Panc1 (cell line): ENCODE measurements at regions not wholly inside any gene's neighbourhood (a gene's known extent, or its start where the extent isn't known, plus 50 kb on each side); places are given as distances from the start of the nearest gene placed in this dataset.

Experiments
- ATAC-seq: fragments of 200-7000 bp; cut with Tn5 transposase; 2 replicates; pipeline ENCODE4 v1.9.1; 2020; ENCODE audit warnings: mild to moderate bottlenecking, moderate library complexity
- BruUV-seq: library from RNA; stranded (reverse); fragments of 400-500 nt; replicated peaks from 2 replicates; lab custom pipeline; 2021; lab: Mats Ljungman, UMichigan
- CTCF ChIA-PET: fragments of 300-600 bp; sonication (Branson Sonifier 250); formaldehyde crosslinking; loops from one replicate; lab custom pipeline; 2022; ENCODE audit warnings: antibody characterized with exemption; lab: Charles Lee
- POLR2A ChIA-PET: fragments of 300-600 bp; sonication (Branson Sonifier 250); formaldehyde crosslinking; loops from one replicate; lab custom pipeline; 2022; ENCODE audit warnings: antibody characterized with exemption; lab: Charles Lee
- DNase-seq: peaks from one replicate; pipeline ENCODE4 v3.0.0-alpha.2; 2010; ENCODE audit warnings: low read depth, low spot score
- H3K27ac ChIP-seq: 2 replicates; pipeline ENCODE4 v1.5.1; 2011; ENCODE audit warnings: mild to moderate bottlenecking, low read length, inconsistent platforms
- H3K27me3 ChIP-seq: fragments of 200-500 bp; sonication (Bioruptor generic); 2 replicates; pipeline ENCODE4 v1.6.0; 2014; ENCODE audit warnings: low read length, inconsistent platforms; ENCODE audit not compliant: control insufficient read depth, insufficient read depth
- H3K36me3 ChIP-seq: fragments of 200-500 bp; sonication (Bioruptor generic); 2 replicates; pipeline ENCODE4 v1.5.1; 2014; ENCODE audit warnings: inconsistent platforms, mild to moderate bottlenecking, low read length, moderate library complexity; ENCODE audit not compliant: control insufficient read depth, insufficient read depth
- H3K4me1 ChIP-seq: 2 replicates; pipeline ENCODE4 v1.5.1; 2011; ENCODE audit warnings: inconsistent platforms, mild to moderate bottlenecking, low read length, moderate library complexity; ENCODE audit not compliant: control insufficient read depth, insufficient read depth
- H3K4me3 ChIP-seq, 2 experiments: 2 replicates each; pipeline ENCODE4 v1.5.1; 2011 to 2012; ENCODE audit warnings: low read depth in 2 of 2, low read length in 2 of 2, mild to moderate bottlenecking in 2 of 2, inconsistent platforms in 1 of 2, moderate library complexity in 1 of 2
- H3K9me3 ChIP-seq: fragments of 200-500 bp; sonication (Bioruptor generic); 2 replicates; pipeline ENCODE4 v1.5.1; 2014; ENCODE audit warnings: low read depth, mild to moderate bottlenecking, inconsistent platforms, low read length, moderate library complexity; ENCODE audit not compliant: control insufficient read depth, insufficient read depth
- POLR2AphosphoS5 ChIP-seq: IDR thresholded peaks from 2 replicates; pipeline ENCODE4 v1.6.1; 2012; ENCODE audit warnings: mild to moderate bottlenecking, low read depth, low read length, moderate library complexity
- SIN3A ChIP-seq: IDR thresholded peaks from 2 replicates; pipeline ENCODE4 v1.6.1; 2012; ENCODE audit warnings: low read depth, mild to moderate bottlenecking, low read length, moderate library complexity, borderline replicate concordance; ENCODE audit not compliant: insufficient read depth
- TCF7L2 ChIP-seq: IDR thresholded peaks from 2 replicates; pipeline ENCODE4 v1.6.1; 2011; ENCODE audit warnings: mild to moderate bottlenecking, low read depth, low read length, inconsistent platforms
- in situ Hi-C: cut with HindIII; loops from 2 replicates; pipeline ENCODE4 v1.10.0; 2016; ENCODE audit warnings: low sequenced_read_pairs, low pct_unique_long_range_greater_than_20kb
- intact Hi-C: fragments of 100-400 bp; cut with micrococcal nuclease; formaldehyde crosslinking; loops from one replicate; pipeline ENCODE4 v1.10.0; 2022; ENCODE audit not compliant: unreplicated experiment
- TF ChIP-seq, protein P1 (sequence below), 2 experiments: IDR thresholded peaks; 2 replicates each; pipeline ENCODE4 v1.6.1; 2011 to 2012; ENCODE audit warnings: low read depth in 2 of 2, control low read depth in 1 of 2, low read length in 1 of 2, mild to moderate bottlenecking in 1 of 2, moderate library complexity in 1 of 2; ENCODE audit not compliant: insufficient read depth in 1 of 2
- TF ChIP-seq, protein P2 (sequence below): fragments of 450-650 bp; IDR thresholded peaks from 2 replicates; pipeline ENCODE4 v1.5.1; 2017; ENCODE audit warnings: mild to moderate bottlenecking

- Histone ChIP-seq H3K27ac (no peak overlapping the region), H3K4me3 (no peak overlapping the region), H3K4me1 (no peaks in the 10 kb centered on the region), H3K9me3 (no peaks in the 10 kb centered on the region; the same call in 1 of the 2 replicates), H3K27me3 (no peaks in the 10 kb centered on the region), H3K36me3 (no peaks in the 10 kb centered on the region)
- TF ChIP-seq, protein P1, sequence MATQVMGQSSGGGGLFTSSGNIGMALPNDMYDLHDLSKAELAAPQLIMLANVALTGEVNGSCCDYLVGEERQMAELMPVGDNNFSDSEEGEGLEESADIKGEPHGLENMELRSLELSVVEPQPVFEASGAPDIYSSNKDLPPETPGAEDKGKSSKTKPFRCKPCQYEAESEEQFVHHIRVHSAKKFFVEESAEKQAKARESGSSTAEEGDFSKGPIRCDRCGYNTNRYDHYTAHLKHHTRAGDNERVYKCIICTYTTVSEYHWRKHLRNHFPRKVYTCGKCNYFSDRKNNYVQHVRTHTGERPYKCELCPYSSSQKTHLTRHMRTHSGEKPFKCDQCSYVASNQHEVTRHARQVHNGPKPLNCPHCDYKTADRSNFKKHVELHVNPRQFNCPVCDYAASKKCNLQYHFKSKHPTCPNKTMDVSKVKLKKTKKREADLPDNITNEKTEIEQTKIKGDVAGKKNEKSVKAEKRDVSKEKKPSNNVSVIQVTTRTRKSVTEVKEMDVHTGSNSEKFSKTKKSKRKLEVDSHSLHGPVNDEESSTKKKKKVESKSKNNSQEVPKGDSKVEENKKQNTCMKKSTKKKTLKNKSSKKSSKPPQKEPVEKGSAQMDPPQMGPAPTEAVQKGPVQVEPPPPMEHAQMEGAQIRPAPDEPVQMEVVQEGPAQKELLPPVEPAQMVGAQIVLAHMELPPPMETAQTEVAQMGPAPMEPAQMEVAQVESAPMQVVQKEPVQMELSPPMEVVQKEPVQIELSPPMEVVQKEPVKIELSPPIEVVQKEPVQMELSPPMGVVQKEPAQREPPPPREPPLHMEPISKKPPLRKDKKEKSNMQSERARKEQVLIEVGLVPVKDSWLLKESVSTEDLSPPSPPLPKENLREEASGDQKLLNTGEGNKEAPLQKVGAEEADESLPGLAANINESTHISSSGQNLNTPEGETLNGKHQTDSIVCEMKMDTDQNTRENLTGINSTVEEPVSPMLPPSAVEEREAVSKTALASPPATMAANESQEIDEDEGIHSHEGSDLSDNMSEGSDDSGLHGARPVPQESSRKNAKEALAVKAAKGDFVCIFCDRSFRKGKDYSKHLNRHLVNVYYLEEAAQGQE (IDR thresholded peaks at IDR 0.05; ENCODE audit: insufficient read depth in 1 of 2, low read depth in 2 of 2, low read length in 1 of 2) = no peak
- TF ChIP-seq POLR2AphosphoS5 (no peak), SIN3A (no peak), TCF7L2 (no peak)
- TF ChIP-seq, protein P2, sequence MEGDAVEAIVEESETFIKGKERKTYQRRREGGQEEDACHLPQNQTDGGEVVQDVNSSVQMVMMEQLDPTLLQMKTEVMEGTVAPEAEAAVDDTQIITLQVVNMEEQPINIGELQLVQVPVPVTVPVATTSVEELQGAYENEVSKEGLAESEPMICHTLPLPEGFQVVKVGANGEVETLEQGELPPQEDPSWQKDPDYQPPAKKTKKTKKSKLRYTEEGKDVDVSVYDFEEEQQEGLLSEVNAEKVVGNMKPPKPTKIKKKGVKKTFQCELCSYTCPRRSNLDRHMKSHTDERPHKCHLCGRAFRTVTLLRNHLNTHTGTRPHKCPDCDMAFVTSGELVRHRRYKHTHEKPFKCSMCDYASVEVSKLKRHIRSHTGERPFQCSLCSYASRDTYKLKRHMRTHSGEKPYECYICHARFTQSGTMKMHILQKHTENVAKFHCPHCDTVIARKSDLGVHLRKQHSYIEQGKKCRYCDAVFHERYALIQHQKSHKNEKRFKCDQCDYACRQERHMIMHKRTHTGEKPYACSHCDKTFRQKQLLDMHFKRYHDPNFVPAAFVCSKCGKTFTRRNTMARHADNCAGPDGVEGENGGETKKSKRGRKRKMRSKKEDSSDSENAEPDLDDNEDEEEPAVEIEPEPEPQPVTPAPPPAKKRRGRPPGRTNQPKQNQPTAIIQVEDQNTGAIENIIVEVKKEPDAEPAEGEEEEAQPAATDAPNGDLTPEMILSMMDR = no peak
- ChIA-PET POLR2A (no interaction called here), CTCF (no interaction called here)
- in situ Hi-C loops (no loop called here), intact Hi-C loops (no loop called here)
- ATAC-seq (no peak), DNase-seq (no peak)
- BruUV-seq = no TSS peak
Measured at GRCh38 chr11:87548797-87549196, 511.1 kb downstream of the TMEM135 start.

GRCh38 chr11:87545858-87546257 is 508.1 kb downstream of the TMEM135 start:
- intact Hi-C loops = no loop called here
- POLR2A ChIA-PET = no interaction called here

More at GRCh38 chr11:87545858-87546257, 508.1 kb downstream of the TMEM135 start:
- H3K36me3 ChIP-seq = no peaks in the 10 kb centered on the region
- ATAC-seq (no peak), DNase-seq (no peak)
- no peaks in the 10 kb centered on the region for H3K27me3 ChIP-seq
- no TSS peak for BruUV-seq
- in situ Hi-C loops = no loop called here
- no peak overlapping the region for H3K4me3 ChIP-seq
- H3K27ac ChIP-seq = no peak overlapping the region
- TF ChIP-seq, protein P1 (IDR thresholded peaks at IDR 0.05; ENCODE audit: insufficient read depth in 1 of 2, low read depth in 2 of 2, low read length in 1 of 2) = no peak
- TF ChIP-seq TCF7L2 = no peak
- no peak for TF ChIP-seq SIN3A
- TF ChIP-seq, protein P2 = no peak
- TF ChIP-seq POLR2AphosphoS5 = no peak
- CTCF ChIA-PET = no interaction called here
- H3K4me1 ChIP-seq = no peaks in the 10 kb centered on the region
- no peaks in the 10 kb centered on the region; the same call in 1 of the 2 replicates for H3K9me3 ChIP-seq
